GM23338 (cell line): ENCODE measurements at regions not wholly inside any gene's neighbourhood (a gene's known extent, or its start where the extent isn't known, plus 50 kb on each side); places are given as distances from the start of the nearest gene placed in this dataset.

ENCODE experiments used
- ATAC-seq: fragments of 200-7000 bp; cut with Tn5 transposase; 3 replicates; pipeline ENCODE4 v1.9.1; 2020
- DNase-seq: peaks from one replicate; pipeline ENCODE4 v3.0.0-alpha.2; 2015; ENCODE audit warnings: low spot score
- H2AFZ ChIP-seq: fragments of 200-600 bp; sonication (generic); 2 replicates; pipeline ENCODE4 v1.8.0; 2016; ENCODE audit warnings: antibody characterized with exemption, mild to moderate bottlenecking, moderate library complexity
- H3F3A ChIP-seq: fragments of 200-600 bp; sonication (generic); replicated peaks from 2 replicates; pipeline ENCODE4 v1.8.0; 2017; ENCODE audit warnings: antibody characterized with exemption, mixed run types, low read depth
- H3K27ac ChIP-seq: fragments of 200-600 bp; sonication (generic); 2 replicates; pipeline ENCODE4 v1.6.1; 2016; ENCODE audit warnings: low read depth
- H3K27me3 ChIP-seq: fragments of 200-600 bp; sonication (generic); 2 replicates; pipeline ENCODE4 v1.8.0; 2016; ENCODE audit warnings: mild to moderate bottlenecking, mixed run types, moderate library complexity; ENCODE audit not compliant: insufficient read depth
- H3K36me3 ChIP-seq: fragments of 200-600 bp; sonication (generic); 2 replicates; pipeline ENCODE4 v1.8.0; 2016; ENCODE audit warnings: mild to moderate bottlenecking; ENCODE audit not compliant: insufficient read depth
- H3K4me1 ChIP-seq: fragments of 200-600 bp; sonication (generic); 2 replicates; pipeline ENCODE4 v1.8.0; 2016; ENCODE audit warnings: mild to moderate bottlenecking, moderate library complexity; ENCODE audit not compliant: insufficient read depth
- H3K4me2 ChIP-seq: fragments of 200-600 bp; sonication (generic); 2 replicates; pipeline ENCODE4 v1.7.1; 2017; ENCODE audit warnings: mixed run types
- H3K4me3 ChIP-seq: fragments of 200-600 bp; sonication (generic); 2 replicates; pipeline ENCODE4 v1.6.1; 2016; ENCODE audit warnings: mixed run types
- H3K79me2 ChIP-seq: fragments of 200-600 bp; sonication (generic); replicated peaks from 2 replicates; pipeline ENCODE4 v1.8.0; 2017; ENCODE audit warnings: mild to moderate bottlenecking; ENCODE audit not compliant: insufficient read depth
- H3K9me2 ChIP-seq: fragments of 200-600 bp; sonication (generic); 2 replicates; pipeline ENCODE4 v1.8.0; 2017; ENCODE audit not compliant: insufficient read depth
- H4K20me1 ChIP-seq: fragments of 200-600 bp; sonication (generic); replicated peaks from 2 replicates; pipeline ENCODE4 v1.8.0; 2017; ENCODE audit warnings: mild to moderate bottlenecking; ENCODE audit not compliant: insufficient read depth
- H3K27ac Mint-ChIP-seq: 2 replicates; pipeline ENCODE4 v1.8.0; 2020; ENCODE audit warnings: inconsistent platforms, mild to moderate bottlenecking, moderate library complexity, mixed read lengths
- H3K27me3 Mint-ChIP-seq: 3 replicates; pipeline ENCODE4 v1.8.0; 2022; ENCODE audit warnings: low read depth, mild to moderate bottlenecking, moderate library complexity, mixed read lengths, inconsistent platforms; ENCODE audit not compliant: insufficient read depth, poor library complexity
- H3K36me3 Mint-ChIP-seq: 3 replicates; pipeline ENCODE4 v1.8.0; 2021; ENCODE audit warnings: low read depth, mild to moderate bottlenecking, inconsistent platforms, moderate library complexity, mixed read lengths
- H3K4me1 Mint-ChIP-seq: 3 replicates; pipeline ENCODE4 v1.8.0; 2020; ENCODE audit warnings: mild to moderate bottlenecking, inconsistent platforms, mixed read lengths
- H3K4me3 Mint-ChIP-seq: 3 replicates; pipeline ENCODE4 v1.8.0; 2021; ENCODE audit warnings: moderate library complexity, mild to moderate bottlenecking, inconsistent platforms, mixed read lengths
- H3K9me3 Mint-ChIP-seq: 3 replicates; pipeline ENCODE4 v1.8.0; 2020; ENCODE audit warnings: moderate library complexity, mild to moderate bottlenecking, inconsistent platforms, mixed read lengths
- CREB1 ChIP-seq: fragments of 250-450 bp; sonication (Bioruptor Pico); IDR thresholded peaks from 2 replicates; pipeline ENCODE4 v1.5.0; 2020; ENCODE audit warnings: low read depth, mild to moderate bottlenecking, moderate library complexity
- EZH2 ChIP-seq: fragments of 200-600 bp; sonication (generic); IDR thresholded peaks from one replicate; pipeline ENCODE4 v1.8.0; 2017; ENCODE audit warnings: antibody characterized with exemption, mild to moderate bottlenecking, low read depth; ENCODE audit not compliant: unreplicated experiment
- JUNB ChIP-seq: IDR thresholded peaks from one replicate; pipeline ENCODE4 v1.6.1; 2016; ENCODE audit warnings: antibody characterized with exemption; ENCODE audit not compliant: unreplicated experiment
- NANOG ChIP-seq: IDR thresholded peaks from 2 replicates; pipeline ENCODE4 v1.6.1; 2016; ENCODE audit warnings: antibody characterized with exemption, borderline replicate concordance
- POLR2AphosphoS5 ChIP-seq: IDR thresholded peaks from 2 replicates; pipeline ENCODE4 v1.6.1; 2016; ENCODE audit warnings: antibody characterized with exemption, low read depth
- STAT1 ChIP-seq: IDR thresholded peaks from one replicate; pipeline ENCODE4 v1.6.1; 2016; ENCODE audit warnings: antibody characterized with exemption; ENCODE audit not compliant: unreplicated experiment
- ZNF114 ChIP-seq: fragments of 250-450 bp; sonication (Bioruptor Pico); IDR thresholded peaks from 2 replicates; pipeline ENCODE4 v1.5.0; 2020; ENCODE audit warnings: mild to moderate bottlenecking, moderate library complexity
- ZNF331 ChIP-seq: fragments of 250-450 bp; sonication (Bioruptor Pico); IDR thresholded peaks from 2 replicates; pipeline ENCODE4 v1.5.0; 2020; ENCODE audit warnings: low read depth, mild to moderate bottlenecking, moderate library complexity
- TF ChIP-seq, protein P1 (sequence below), 2 experiments: fragments of 200-600 bp in 1 of 2; sonication (generic) in 1 of 2; conservative IDR thresholded peaks; 2 replicates each; pipeline versions ENCODE4 v1.5.1 to v1.6.1; 2016 to 2017; ENCODE audit warnings: antibody characterized with exemption in 2 of 2, low read depth in 2 of 2, mild to moderate bottlenecking in 2 of 2, moderate library complexity in 1 of 2
- TF ChIP-seq, protein P2 (sequence below): IDR thresholded peaks from one replicate; pipeline ENCODE4 v1.6.1; 2018; ENCODE audit warnings: antibody characterized with exemption; ENCODE audit not compliant: unreplicated experiment

DNA sequence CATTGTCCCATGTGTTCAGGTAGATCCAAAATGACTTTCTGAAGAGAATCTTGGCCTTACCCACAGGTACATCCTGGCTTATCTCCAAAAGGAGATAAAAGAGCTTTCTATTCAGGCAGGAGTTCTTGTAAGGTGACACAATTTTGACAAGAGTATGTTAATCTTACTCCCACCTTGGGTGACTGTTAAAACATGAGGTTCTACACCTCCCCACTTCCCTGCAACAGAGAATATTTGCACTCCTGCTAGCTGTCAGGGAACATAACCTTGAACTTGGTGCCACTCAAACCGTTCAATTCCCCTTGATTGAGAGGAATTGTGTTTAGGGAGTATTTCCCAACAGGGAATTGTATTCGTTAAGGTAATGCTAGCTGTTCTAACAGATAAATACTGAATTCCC, 372.5 kb upstream of the KLHL29 start (continued):
- TF ChIP-seq, protein P1, sequence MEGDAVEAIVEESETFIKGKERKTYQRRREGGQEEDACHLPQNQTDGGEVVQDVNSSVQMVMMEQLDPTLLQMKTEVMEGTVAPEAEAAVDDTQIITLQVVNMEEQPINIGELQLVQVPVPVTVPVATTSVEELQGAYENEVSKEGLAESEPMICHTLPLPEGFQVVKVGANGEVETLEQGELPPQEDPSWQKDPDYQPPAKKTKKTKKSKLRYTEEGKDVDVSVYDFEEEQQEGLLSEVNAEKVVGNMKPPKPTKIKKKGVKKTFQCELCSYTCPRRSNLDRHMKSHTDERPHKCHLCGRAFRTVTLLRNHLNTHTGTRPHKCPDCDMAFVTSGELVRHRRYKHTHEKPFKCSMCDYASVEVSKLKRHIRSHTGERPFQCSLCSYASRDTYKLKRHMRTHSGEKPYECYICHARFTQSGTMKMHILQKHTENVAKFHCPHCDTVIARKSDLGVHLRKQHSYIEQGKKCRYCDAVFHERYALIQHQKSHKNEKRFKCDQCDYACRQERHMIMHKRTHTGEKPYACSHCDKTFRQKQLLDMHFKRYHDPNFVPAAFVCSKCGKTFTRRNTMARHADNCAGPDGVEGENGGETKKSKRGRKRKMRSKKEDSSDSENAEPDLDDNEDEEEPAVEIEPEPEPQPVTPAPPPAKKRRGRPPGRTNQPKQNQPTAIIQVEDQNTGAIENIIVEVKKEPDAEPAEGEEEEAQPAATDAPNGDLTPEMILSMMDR (conservative IDR thresholded peaks at IDR 0.05; ENCODE audit: low read depth in 2 of 2): no peak
- TF ChIP-seq, protein P2, sequence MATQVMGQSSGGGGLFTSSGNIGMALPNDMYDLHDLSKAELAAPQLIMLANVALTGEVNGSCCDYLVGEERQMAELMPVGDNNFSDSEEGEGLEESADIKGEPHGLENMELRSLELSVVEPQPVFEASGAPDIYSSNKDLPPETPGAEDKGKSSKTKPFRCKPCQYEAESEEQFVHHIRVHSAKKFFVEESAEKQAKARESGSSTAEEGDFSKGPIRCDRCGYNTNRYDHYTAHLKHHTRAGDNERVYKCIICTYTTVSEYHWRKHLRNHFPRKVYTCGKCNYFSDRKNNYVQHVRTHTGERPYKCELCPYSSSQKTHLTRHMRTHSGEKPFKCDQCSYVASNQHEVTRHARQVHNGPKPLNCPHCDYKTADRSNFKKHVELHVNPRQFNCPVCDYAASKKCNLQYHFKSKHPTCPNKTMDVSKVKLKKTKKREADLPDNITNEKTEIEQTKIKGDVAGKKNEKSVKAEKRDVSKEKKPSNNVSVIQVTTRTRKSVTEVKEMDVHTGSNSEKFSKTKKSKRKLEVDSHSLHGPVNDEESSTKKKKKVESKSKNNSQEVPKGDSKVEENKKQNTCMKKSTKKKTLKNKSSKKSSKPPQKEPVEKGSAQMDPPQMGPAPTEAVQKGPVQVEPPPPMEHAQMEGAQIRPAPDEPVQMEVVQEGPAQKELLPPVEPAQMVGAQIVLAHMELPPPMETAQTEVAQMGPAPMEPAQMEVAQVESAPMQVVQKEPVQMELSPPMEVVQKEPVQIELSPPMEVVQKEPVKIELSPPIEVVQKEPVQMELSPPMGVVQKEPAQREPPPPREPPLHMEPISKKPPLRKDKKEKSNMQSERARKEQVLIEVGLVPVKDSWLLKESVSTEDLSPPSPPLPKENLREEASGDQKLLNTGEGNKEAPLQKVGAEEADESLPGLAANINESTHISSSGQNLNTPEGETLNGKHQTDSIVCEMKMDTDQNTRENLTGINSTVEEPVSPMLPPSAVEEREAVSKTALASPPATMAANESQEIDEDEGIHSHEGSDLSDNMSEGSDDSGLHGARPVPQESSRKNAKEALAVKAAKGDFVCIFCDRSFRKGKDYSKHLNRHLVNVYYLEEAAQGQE: no peak
- no peak for TF ChIP-seq ZNF331
- TF ChIP-seq CREB1 (CRISPR knock-in tag): no peak
- TF ChIP-seq NANOG: no peak

DNA sequence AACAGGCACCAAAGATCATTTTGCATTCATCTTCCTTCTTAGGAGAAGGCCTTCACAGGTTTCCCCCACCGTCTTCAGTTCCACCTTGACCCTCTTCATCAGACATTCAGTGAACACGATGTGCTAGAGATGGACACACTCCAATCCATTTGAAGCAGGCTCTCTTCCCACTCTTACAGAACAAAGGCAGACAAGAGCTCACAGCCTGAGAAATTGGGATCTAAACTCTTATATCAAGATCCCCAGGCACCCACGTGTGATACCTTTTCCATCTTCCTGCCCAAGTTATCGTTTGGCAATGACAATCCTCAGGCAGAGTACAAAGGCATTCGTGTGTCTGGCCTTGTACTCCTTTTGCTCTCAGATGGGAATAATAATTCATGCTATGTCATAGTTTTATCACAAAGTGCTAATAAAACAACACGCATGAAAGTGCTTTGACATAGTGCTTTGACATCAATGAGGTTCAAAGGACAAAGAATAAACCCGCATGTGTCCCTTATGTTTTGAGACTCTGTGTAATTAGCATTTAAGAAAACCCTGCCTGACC, 369.3 kb upstream of the KLHL29 start:
- H3K9me3 Mint-ChIP-seq: no peaks in the 10 kb centered on the region
- DNase-seq: no peak
- TF ChIP-seq ZNF114: no peak
- no peak for TF ChIP-seq JUNB
- TF ChIP-seq, protein P2: no peak
- no peak for TF ChIP-seq STAT1
- no peak for TF ChIP-seq EZH2
- TF ChIP-seq NANOG: no peak
- no peak for TF ChIP-seq POLR2AphosphoS5
- no peak for TF ChIP-seq CREB1 (CRISPR knock-in tag)

More for the DNA sequence above, 369.3 kb upstream of the KLHL29 start:
- no peak overlapping the region for H2AFZ ChIP-seq
- H3K4me3 ChIP-seq: no peak overlapping the region
- H3K27me3 ChIP-seq: no peaks in the 10 kb centered on the region
- Mint-ChIP-seq H3K27ac (no peak overlapping the region), H3K4me1 (peaks cover 5% of the 10 kb centered on the region; the same call in 2 of the 3 replicates), H3K36me3 (no peaks in the 10 kb centered on the region), H3K4me3 (no peak overlapping the region), H3K27me3 (peaks cover 3% of the 10 kb centered on the region)
- H3K36me3 ChIP-seq: no peaks in the 10 kb centered on the region
- H3F3A ChIP-seq: no peaks in the 10 kb centered on the region
- H4K20me1 ChIP-seq: no peaks in the 10 kb centered on the region
- no peak for ATAC-seq
- H3K4me2 ChIP-seq: no peak overlapping the region
- peaks cover 6% of the 10 kb centered on the region; the same call in 1 of the 2 replicates for H3K4me1 ChIP-seq
- no peaks in the 10 kb centered on the region for H3K79me2 ChIP-seq
- H3K9me2 ChIP-seq: peaks cover under 1% of the 10 kb centered on the region
- no peak overlapping the region for H3K27ac ChIP-seq
